DOHH2 (cell line): ENCODE measurements at regions not wholly inside any gene's neighbourhood (a gene's known extent, or its start where the extent isn't known, plus 50 kb on each side); places are given as distances from the start of the nearest gene placed in this dataset.

Experiments used
- H3F3A ChIP-seq: fragments of 200-600 bp; sonication (generic), shearing (Covaris generic); 2 replicates; pipeline ENCODE4 v1.6.0; 2016; ENCODE audit warnings: antibody characterized with exemption, mild to moderate bottlenecking; ENCODE audit not compliant: control insufficient read depth, insufficient read depth
- H3K27ac ChIP-seq: fragments of 200-600 bp; sonication (generic); 2 replicates; pipeline ENCODE4 v1.5.1; 2014; ENCODE audit warnings: low read depth, mild to moderate bottlenecking, low read length, moderate library complexity
- H3K27me3 ChIP-seq: fragments of 200-600 bp; sonication (generic); 2 replicates; pipeline ENCODE4 v1.6.1; 2014; ENCODE audit warnings: mild to moderate bottlenecking, low read length, mixed read lengths; ENCODE audit not compliant: control insufficient read depth
- H3K36me3 ChIP-seq: fragments of 200-600 bp; sonication (generic); 2 replicates; pipeline ENCODE4 v1.6.1; 2014; ENCODE audit warnings: mild to moderate bottlenecking, low read length, moderate library complexity, mixed read lengths; ENCODE audit not compliant: control insufficient read depth
- H3K4me1 ChIP-seq: fragments of 200-600 bp; sonication (generic); 2 replicates; pipeline ENCODE4 v1.6.1; 2014; ENCODE audit warnings: mild to moderate bottlenecking, low read length, mixed read lengths; ENCODE audit not compliant: control insufficient read depth
- H3K4me2 ChIP-seq: fragments of 200-600 bp; sonication (generic); 2 replicates; pipeline ENCODE4 v1.6.0; 2014; ENCODE audit warnings: mild to moderate bottlenecking, low read length, moderate library complexity
- H3K4me3 ChIP-seq: fragments of 200-600 bp; sonication (generic); 2 replicates; pipeline ENCODE4 v1.5.1; 2014; ENCODE audit warnings: mild to moderate bottlenecking, low read length, mixed read lengths
- H3K79me2 ChIP-seq: fragments of 200-600 bp; sonication (generic); 2 replicates; pipeline ENCODE4 v1.6.1; 2014; ENCODE audit warnings: mild to moderate bottlenecking, low read length, mixed read lengths; ENCODE audit not compliant: control insufficient read depth
- H3K9me2 ChIP-seq: fragments of 200-600 bp; sonication (generic); replicated peaks from 2 replicates; pipeline ENCODE4 v1.6.1; 2014; ENCODE audit warnings: mild to moderate bottlenecking, low read length, mixed read lengths; ENCODE audit not compliant: control insufficient read depth
- H3K9me3 ChIP-seq: fragments of 200-600 bp; sonication (generic); 2 replicates; pipeline ENCODE4 v1.6.1; 2014; ENCODE audit warnings: antibody characterized with exemption, low read length, mixed read lengths; ENCODE audit not compliant: control insufficient read depth, insufficient read depth
- H4K20me1 ChIP-seq: fragments of 200-600 bp; sonication (generic); 2 replicates; pipeline ENCODE4 v1.6.0; 2014; ENCODE audit warnings: low read depth, mild to moderate bottlenecking, antibody characterized with exemption, low read length, moderate library complexity; ENCODE audit not compliant: control insufficient read depth, insufficient read depth
- EZH2phosphoT487 ChIP-seq: fragments of 200-600 bp; sonication (generic); IDR thresholded peaks from 2 replicates; pipeline ENCODE4 v1.6.1; 2017; ENCODE audit warnings: borderline replicate concordance, mild to moderate bottlenecking, antibody characterized with exemption, low read length, moderate library complexity, mixed read lengths
- TF ChIP-seq, protein P1 (sequence below): fragments of 200-600 bp; sonication (generic); IDR thresholded peaks from one replicate; pipeline ENCODE4 v1.5.1; 2014; ENCODE audit warnings: antibody characterized with exemption, mild to moderate bottlenecking, low read depth, low read length; ENCODE audit not compliant: poor library complexity, severe bottlenecking

DNA sequence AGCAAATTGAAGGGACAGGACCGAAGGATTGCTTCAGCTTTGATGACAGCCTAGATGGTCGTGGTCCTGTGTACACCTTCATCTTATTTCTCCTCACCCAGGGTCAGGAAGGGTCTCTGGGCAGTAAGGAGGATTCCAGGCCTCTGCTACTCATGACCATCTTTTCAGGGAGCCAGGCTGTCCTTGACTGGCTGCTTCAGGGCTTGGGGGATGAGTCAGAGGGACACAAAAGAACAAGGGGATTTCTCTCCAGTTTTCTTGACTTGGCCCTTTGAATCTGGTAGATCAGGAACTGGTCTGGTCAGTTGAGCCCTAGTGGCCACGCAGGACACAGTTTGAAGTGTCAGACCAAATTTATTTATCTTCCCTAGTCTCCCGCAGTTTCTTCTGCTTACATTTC is 402.1 kb upstream of the CHD6 start:
- Histone ChIP-seq H3K4me1 (no peaks in the 10 kb centered on the region), H3K36me3 (no peaks in the 10 kb centered on the region), H3K9me3 (no peaks in the 10 kb centered on the region; the same call in 1 of the 2 replicates), H3F3A (no peaks in the 10 kb centered on the region), H3K4me2 (no peak overlapping the region), H3K27ac (no peak overlapping the region), H3K27me3 (no peaks in the 10 kb centered on the region), H4K20me1 (no peaks in the 10 kb centered on the region), H3K79me2 (no peaks in the 10 kb centered on the region), H3K4me3 (no peak overlapping the region), H3K9me2 (no peaks in the 10 kb centered on the region)
- TF ChIP-seq, protein P1, sequence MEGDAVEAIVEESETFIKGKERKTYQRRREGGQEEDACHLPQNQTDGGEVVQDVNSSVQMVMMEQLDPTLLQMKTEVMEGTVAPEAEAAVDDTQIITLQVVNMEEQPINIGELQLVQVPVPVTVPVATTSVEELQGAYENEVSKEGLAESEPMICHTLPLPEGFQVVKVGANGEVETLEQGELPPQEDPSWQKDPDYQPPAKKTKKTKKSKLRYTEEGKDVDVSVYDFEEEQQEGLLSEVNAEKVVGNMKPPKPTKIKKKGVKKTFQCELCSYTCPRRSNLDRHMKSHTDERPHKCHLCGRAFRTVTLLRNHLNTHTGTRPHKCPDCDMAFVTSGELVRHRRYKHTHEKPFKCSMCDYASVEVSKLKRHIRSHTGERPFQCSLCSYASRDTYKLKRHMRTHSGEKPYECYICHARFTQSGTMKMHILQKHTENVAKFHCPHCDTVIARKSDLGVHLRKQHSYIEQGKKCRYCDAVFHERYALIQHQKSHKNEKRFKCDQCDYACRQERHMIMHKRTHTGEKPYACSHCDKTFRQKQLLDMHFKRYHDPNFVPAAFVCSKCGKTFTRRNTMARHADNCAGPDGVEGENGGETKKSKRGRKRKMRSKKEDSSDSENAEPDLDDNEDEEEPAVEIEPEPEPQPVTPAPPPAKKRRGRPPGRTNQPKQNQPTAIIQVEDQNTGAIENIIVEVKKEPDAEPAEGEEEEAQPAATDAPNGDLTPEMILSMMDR = no peak
- no peak for TF ChIP-seq EZH2phosphoT487

DNA sequence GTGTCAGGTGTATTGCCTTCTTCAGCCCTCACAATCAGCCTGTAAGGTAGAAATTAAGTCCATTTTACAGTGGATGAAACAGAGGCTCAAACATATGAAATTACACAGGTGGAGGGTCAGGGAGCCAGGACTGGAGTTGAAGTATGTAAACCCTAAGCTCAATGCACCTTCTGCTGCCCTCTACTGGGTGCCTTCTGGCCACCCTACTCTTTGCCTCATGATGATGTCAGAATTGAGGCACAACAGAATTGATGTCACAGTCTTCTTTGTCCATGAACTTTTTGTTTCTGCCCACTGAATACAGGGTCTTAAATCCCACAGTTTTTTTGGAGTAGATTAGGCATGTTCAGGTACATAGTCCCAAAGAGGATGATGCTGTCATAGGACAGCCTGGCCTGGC is 400.8 kb upstream of the CHD6 start:
- H3K9me2 ChIP-seq = no peaks in the 10 kb centered on the region
- TF ChIP-seq, protein P1 = peak; percentile 57
- TF ChIP-seq EZH2phosphoT487 = no peak

DNA sequence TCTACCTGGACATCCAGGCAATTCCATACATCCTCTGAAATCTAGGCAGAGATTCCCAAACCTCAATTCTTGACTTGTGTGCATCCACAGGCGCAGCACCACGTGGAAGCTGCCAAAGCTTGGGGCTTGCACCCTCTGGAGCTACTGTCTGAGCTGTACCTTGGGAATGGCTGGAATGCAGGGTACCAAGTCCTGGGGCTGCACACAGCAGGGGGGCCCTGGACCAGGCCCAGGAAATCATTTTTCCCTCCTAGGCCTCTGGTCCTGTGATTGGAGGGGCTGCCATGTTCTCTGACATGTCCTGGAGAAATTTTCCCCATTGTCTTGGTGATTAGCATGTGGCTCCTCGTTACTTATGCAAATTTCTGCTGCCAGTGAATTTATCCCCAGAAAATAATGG is 391.9 kb upstream of the CHD6 start:
- Histone ChIP-seq H3K27me3 (no peaks in the 10 kb centered on the region), H3F3A (no peaks in the 10 kb centered on the region), H4K20me1 (no peaks in the 10 kb centered on the region), H3K4me1 (no peaks in the 10 kb centered on the region), H3K4me2 (no peak overlapping the region), H3K79me2 (no peaks in the 10 kb centered on the region), H3K27ac (no peak overlapping the region), H3K9me2 (no peaks in the 10 kb centered on the region), H3K9me3 (peaks cover 7% of the 10 kb centered on the region; the same call in 1 of the 2 replicates), H3K4me3 (no peak overlapping the region), H3K36me3 (no peaks in the 10 kb centered on the region)
- TF ChIP-seq, protein P1 = no peak
- TF ChIP-seq EZH2phosphoT487 = no peak

More for the DNA sequence above, 400.8 kb upstream of the CHD6 start:
- Histone ChIP-seq H3F3A (no peaks in the 10 kb centered on the region), H3K27ac (no peak overlapping the region), H3K4me1 (no peaks in the 10 kb centered on the region), H3K36me3 (no peaks in the 10 kb centered on the region), H3K9me3 (no peaks in the 10 kb centered on the region; the same call in 1 of the 2 replicates), H3K27me3 (no peaks in the 10 kb centered on the region), H3K4me2 (no peak overlapping the region), H3K79me2 (no peaks in the 10 kb centered on the region), H4K20me1 (no peaks in the 10 kb centered on the region), H3K4me3 (no peak overlapping the region)
